HG02798 (cell line): ENCODE measurements at regions not wholly inside any gene's neighbourhood (a gene's known extent, or its start where the extent isn't known, plus 50 kb on each side); places are given as distances from the start of the nearest gene placed in this dataset.
"Not testable (repeated sequence)": the region's sequence is repeated elsewhere in the genome, so short reads cannot be mapped to it uniquely, and the experiment has no call there.

Experiments
- ATAC-seq: cut with Tn5 transposase; IDR thresholded peaks from one replicate; pipeline ENCODE4 v1.9.1; 2021; ENCODE audit warnings: mild to moderate bottlenecking; ENCODE audit not compliant: unreplicated experiment, poor library complexity

DNA sequence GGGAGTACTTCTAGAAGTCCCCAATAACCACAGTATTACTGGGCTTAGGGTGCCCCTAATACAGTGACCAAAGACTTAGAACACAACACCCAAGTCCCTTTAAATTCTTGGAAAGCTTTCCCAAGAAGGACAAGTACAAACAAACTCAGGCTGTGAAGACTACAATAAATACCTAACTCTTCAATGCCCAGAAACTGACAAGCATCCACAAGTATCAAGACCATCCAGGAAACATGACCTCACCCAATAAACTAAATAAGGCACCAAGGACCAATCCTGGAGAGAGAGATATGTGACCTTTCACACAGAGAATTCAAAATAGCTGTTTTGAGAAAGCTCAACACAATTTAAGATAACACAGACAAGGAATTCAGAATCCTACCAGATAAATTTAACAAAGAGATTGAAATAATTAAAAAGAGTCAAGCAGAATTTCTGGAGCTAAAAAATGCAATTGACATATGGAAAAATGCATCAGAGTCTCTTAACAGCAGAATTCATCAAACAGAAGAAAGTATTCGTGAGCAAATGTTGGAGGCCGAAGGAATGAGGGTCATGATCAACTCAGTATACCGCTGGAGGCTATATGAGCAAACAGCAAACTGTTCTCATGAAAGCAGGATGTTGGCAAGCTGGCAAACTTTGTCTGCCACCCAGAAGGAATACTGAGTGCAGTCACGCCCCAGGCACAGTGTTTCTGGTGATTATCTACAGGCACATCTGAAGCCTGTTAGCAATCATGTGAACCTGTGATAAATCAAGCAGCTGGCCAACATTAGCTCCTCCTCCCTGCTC lies 87.0 kb upstream of the NECTIN3 start:
- ATAC-seq: no peak

DNA sequence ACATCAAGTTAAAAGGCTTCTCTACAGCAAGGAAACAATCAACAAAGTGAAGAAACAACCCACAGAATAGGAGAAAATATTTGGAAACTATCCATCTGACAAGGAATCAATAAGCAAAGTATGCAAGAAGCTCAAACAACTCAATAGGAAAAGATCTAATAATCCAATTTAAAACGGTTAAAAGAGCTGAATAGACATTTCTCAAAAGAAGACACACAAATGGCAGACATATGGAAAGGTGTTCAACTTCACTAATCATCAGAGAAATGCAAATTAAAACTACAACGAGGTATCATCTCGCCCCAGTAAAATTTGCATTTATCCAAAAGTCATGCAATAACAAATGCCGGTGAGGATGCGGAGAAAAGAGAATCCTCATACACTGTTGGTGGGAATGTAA lies 82.2 kb upstream of the NECTIN3 start:
- ATAC-seq: no peak

DNA sequence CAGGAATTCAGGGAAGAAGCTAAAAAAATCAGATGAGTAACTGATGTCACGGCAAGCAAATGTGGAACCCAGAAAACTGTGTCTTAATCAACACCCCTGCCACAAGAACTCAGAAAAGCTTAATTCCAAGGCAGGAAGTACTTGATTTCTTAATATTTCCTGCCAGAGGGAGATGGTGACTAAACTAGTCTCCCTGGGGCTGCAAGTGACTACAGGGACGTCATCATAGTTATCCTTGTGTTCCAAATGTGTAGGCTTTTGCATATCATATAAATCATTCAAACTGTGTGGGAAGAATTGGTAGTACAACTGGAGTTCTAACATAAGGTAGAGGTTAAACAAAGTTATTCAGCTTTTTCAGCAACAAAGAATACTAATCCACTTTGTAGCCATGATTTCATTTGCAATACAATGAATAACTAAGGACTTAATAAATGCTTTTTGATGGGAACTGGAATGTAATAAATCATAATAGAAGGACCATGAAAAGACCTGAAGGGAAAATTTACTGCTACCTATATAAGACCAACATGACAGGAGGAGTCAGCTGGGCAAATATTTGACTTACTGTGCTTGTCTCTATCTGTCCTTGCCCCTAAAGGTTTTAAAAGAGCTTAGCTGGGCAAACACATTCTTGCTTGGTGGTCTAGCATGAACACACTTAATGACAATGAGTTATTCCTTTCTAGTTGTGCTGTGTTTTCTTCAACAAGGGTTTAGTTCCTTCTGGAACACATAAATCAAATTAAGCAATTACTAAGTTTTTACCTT lies 76.0 kb upstream of the NECTIN3 start:
- no peak for ATAC-seq

DNA sequence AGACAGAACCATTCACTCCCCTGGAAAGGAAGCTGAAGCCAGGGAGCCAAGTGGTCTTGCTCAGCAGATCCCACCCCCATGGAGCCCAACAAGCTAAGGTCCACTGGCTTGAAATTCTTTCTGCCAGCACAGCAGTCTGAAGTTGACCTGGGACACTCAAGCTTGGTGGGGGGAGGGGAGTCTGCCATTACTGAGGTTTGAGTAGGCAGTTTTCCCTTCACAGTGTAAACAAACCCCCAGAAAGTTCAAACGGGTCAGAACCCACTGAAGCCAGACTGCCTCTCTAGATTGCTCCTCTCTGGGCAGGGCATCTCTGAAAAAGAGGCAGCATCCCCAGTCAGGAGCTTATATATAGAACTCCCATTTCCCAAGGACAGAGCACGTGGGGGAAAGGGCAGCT lies 72.8 kb upstream of the NECTIN3 start:
- not testable (repeated sequence) for ATAC-seq

DNA sequence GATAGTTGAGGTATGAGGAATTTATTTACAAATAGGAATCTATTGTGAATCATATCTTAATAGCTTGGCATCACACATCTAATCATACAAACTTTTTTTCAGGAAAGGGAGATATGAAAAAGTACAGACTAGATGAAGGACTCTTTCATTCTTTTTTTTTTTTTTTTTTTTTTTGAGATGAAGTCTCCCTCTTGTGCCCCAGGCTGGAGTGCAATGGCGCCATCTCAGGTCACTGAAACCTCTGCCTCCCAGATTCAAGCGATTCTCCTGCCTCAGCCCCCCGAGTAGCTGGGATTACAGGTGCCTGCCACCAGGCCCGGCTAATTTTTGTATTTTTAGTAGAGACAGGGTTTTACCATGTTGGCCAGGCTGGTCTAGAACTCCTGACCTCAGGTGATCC lies 65.1 kb upstream of the NECTIN3 start:
- ATAC-seq: not testable (repeated sequence)

DNA sequence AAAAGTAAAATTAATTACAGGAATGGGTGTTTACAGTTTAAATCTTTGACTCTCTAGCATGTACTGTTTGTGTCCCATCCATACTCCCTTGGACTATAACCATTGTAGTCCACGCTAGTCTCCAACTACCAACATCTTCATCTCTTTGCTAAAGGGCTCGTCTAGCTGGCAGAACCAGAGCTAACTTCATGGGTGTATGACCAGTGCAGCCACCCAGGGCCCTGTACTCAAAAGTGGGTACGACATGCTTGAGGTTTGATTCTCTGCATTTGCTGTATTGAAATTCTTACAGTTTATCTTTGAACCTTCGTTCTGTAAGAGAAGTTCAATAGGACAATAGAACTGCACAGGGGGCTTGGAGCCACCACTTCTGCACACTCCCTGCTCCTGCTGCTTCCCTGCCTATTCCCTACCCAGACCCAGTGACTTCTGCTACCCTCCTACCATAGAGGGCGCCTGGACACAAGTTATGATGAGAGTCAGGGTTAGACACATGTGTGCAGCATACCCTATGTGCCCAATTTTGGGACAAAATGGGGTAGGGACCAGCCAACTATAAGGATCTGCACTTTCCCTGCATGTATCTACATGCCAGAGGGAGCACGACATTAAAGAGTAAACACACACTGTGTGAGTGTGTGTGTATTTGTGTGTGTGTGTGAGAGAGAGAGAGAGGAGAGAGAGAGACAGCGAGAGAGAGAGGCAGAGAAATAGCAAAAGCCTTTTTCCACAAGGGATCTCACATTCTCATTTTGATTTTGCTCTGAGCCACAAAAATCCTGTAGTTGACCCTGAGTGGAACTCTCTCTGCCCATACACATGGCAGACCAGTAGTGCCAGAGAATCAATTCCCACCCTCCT lies 59.0 kb upstream of the NECTIN3 start:
- ATAC-seq: no peak
